Mucosa of gallbladder (tissue), 1 donor: ENCODE measurements at regions not wholly inside any gene's neighbourhood (a gene's known extent, or its start where the extent isn't known, plus 50 kb on each side); places are given as distances from the start of the nearest gene placed in this dataset.

Source experiments
- DNase-seq: peaks from one replicate; pipeline ENCODE4 v3.0.0-alpha.2; 2020; ENCODE audit warnings: low spot score
- donor health status: DM: no; HTN: no; CAD: no.

DNA sequence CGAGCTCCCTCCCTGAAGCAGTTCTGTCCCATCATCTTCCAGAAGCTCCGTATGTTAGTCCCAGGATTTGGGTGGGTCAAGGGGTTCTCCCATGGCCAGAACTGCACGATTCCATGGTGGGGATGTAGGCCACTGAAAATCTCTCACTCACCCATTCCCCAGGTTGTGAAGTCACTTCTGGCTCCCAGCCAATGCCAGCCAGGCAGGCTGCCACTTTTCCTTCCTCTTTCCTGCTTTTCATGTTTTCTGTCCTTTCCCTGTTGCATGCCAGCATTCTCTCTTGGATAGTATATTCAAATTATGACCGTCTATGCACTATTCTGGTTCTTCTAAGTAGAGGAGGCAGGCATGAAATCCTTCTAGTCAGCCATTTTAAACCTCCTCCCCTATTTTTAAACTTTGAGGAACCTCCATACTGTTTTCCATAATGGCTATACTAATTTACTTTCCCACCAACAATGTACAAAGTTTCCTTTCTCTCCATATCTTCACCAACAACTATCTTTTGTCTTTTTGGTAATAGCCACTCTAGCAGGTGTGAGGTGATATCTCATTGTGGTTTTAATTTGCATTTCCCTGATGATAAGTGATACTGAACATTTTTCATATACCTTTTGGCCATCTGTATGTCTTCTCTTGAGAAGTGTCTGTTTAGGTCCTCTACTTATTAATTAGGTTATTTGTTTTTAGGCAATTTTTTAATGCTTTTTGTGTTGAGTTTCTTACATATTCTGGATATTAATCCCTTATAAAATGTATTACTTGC, 182.1 kb upstream of the TET2 start:
- no peak for DNase-seq

DNA sequence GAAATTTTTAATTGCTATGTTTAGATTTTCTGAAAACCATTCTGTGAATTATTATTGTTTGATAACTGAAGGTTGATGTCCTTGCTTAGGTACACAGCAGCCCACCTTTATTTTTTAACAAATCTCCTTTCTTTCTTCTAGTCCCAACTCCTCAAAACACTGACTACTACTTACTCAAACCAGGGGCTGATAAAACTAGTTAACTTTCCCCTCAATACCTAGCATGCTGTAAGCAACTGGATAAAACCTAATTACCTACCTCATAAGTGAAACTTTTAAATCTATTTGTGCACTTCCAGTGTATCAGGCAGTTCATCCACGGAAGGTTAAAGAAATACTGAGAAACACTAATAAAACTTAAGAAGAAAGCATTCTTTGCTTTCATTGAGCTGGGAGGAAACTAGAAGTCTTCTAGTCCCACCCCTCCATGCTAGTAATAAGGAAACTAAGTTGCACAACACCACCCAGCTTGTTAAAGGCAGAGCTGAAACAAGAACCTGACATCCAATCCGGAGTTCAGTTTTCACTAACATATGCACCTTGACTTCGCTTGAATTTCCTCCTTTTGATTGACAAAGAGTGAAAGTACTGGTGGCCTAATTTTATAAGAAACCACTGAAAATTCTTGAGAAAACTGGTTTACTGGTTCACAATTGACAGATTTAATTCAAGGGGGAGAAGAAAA, 180.2 kb upstream of the TET2 start:
- no peak for DNase-seq

GRCh38 chr4:104967034-104967401, 179.7 kb upstream of the TET2 start:
- DNase-seq = no peak

- DNase-seq = no peak
Measured at GRCh38 chr4:104969394-104970082, 177.1 kb upstream of the TET2 start.

GRCh38 chr4:104971462-104971861, 175.2 kb upstream of the TET2 start:
- DNase-seq = no peak

DNA sequence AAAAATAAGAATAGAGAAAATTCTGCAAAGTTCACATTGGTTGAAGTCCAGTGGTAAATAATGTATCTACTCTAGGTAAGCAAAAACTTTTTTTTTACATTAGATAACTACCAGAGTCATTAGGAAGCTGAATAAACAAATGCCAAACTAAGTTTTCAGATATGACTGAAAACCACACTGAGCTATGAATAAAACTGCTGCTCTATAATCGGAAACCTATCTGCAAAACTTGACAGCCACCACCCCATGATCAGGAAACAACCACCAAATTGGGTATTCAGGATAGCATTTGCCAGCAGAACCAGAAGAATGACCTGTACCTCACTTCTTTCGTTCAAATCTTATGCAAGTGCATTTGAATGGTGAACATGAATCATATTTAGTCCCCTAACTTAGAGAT, 173.0 kb upstream of the TET2 start:
- no peak for DNase-seq

DNA sequence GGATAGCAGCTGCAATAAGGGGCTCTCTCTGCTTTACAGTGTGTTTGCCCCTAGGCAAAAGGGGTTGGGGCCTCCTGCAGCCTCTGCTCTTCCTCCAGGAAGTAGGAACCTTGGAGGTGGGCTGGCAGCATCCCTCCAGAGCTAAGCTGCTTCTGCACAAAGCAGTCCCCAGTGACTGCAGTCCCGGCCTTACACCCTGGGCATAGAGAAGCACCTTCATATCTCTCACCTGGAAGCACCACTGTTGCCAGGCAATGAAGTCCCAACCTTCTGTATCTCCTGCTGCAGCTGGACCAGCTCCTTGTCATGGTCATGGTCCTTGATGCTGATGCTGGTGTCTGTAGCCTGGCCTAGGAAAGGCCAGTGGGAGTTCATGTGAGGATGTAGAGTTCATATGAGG, 171.1 kb upstream of the TET2 start:
- DNase-seq = no peak

DNA sequence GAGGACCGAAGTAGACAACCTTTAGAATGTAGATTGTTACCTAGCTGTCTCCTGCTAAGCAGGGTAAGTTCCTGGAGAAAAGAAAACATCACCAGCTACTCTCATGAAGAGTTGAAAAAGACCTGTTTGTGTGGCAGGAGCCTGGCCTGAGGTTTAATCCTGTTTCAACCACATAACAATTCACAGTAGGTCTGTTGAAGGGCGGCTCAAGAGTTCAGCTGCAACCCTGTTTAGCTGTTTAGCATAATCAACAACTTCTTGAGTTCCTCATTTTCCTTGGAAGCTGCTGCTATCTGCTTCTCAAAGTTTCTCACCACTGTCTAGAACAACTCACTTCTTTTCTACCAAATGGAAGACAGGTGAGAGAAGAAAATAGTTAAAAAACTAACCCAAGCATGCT, 170.4 kb upstream of the TET2 start:
- DNase-seq = no peak

DNA sequence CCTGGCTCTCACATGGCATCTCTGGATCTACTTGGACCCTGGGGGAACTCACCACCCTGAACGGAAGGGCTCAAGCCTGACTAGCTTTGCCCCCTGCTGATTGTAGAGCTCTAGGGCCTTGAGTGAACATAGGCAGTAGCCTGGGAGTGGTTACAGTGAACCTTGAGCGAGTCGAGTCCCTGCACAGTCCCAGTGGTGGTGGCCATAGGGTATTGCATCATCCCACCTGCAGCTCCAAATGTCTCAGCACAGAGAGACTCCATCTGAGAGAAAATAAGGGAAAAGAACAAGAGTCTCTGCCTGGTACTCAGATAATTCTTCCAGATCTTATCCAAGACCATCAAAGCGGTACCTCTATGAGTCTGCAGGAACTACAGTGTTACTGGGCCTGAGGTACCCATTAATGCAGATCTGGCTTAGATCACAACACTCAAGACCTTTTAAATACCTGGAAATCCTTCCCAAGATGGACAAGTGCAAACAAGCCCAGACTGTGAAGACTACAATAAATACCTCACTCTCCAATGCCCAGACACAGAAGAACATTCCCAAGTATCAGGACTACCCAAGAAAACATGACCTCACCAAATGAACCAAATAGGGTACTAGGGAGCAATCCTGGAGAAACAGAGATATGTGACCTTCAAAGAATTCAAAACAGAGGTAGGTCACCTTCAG, 167.5 kb upstream of the TET2 start:
- no peak for DNase-seq

- no peak for DNase-seq
Measured at GRCh38 chr4:104983615-104984179, 163.0 kb upstream of the TET2 start.

DNA sequence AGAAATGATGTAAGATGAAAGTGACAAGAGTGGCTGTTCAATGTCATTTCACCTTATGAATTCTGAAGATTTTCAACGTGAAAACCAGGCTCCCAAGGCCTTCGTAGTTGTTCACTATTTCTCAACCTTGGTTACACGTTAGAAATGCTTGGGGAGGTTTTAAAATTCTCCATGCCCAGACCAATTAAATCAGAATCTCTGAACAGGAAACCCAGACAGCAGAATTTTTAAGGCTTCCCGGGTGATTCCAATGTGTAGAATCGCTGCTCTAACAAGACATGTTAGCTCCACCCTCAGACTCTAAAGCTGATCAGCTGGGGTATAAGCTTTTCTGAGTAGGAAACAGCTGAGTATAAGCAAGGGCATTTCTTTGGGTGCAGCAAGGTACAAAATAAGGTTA, 160.4 kb upstream of the TET2 start:
- no peak for DNase-seq

DNA sequence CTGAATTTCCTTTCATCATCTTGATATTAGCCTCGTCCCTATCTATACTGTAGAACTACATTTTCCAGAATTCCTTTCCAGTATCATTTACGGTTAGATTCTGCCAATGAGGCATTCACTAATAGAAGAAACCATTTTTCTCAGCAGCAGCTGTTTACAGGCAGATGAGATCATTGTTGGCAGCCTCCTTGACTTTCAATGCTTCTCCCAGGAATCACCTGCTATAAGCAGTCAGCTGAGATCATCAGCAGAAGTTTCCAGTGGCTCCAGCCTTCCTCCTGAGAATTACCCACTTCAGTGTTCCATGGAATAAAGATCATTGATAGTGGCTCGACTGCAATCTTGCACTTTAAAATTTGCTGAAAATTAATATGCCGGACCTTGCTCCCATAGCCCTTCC, 157.3 kb upstream of the TET2 start:
- no peak for DNase-seq

DNA sequence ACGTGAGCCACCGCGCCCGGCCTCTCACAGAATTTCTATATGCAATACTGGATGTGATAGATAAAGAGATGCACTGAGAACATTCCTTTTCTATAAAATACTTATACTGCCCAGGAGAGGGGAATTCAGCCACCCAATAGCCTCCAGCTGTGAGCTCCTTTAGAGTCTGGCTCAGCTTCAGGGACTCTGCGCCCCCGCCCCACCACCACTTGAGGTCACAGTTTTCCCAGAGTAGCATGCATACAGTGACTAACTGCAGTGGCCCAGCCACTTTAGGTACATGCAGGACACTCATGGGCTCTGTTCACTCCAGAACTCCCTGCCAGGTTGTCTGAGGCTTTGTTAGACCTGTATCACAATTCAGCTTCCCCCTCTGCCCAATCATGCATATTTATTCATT, 144.4 kb upstream of the TET2 start:
- no peak for DNase-seq

GRCh38 chr4:105014234-105014633, 132.4 kb upstream of the TET2 start:
- DNase-seq = no peak

GRCh38 chr4:105014635-105015034, 132.0 kb upstream of the TET2 start:
- DNase-seq = no peak

- no peak for DNase-seq
Measured at GRCh38 chr4:105015750-105016149, 130.9 kb upstream of the TET2 start.

DNA sequence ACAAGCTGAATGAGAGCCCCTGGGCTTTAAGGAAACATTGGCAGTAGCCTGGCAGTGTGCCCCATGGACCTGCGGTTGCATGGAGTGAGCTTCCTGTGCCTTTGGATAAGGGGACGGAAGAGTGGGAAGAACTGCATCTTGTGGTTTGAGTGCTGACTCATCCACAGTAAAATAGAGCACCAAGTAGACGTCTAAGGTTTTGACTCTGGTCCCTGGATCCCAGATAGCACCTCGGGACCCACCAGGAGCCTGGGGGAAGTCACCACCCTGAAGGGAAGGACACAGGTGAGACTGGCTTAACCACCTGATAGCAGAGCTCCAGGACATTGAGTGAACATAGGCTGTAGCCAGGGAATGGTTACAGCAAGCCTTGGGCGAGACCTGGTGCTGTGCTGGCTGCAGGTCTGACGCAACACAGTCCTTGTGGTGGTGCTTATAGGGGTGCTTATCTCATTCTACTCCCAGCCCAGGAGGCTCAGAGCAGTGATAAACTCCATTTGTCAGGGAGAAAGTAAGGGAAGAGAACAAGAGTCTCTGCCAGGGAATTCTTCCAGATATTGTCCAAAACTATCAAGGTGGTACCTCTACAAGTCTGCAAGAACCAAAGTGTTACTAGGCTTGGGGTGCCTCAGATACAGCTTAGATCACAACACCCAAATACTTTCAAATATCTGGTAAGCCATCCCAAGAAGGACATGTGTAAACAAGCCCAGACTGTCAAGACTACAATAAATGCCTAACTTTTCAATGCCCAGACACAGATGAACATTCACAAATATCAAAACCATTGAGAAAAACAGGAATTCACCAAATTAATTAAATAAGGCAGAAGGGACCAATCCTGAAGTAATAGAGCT, 123.6 kb upstream of the TET2 start:
- no peak for DNase-seq

GRCh38 chr4:105023668-105024055, 123.0 kb upstream of the TET2 start:
- DNase-seq = no peak

DNA sequence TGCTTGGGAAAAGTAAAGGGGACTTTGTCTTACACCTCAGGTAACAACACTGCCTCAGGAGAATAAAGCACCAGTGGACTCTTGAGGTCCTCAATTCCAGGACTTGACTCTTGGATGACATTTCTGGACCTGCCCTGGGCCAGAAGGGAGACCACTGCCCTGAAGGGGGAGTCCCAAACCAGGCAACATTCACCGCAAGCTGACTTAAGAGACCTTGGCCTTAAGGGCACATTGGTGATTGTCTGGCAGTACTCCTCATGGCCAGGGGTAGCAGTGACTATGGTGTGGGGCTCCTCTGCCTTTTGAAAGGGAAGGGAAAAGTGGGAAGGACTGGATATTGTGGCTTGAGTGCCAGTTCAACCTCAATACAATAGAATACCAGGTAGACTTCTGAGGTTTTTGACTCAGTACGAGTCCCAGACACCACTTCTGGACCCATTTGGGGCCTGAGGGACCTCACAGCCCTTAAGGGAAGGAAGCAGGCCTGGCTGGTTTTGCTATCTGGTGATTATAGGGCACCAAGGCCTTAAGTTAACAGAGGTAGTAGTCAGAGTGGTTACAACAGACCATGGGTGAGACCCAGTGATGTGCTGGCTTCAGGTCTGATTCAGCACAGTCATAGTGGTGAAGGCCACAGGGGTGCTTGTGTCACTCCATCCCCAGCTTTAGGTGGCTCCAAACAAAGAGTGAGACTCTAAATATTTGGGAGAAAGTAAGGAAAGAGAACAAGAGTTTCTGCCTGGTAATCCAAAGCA, 121.2 kb upstream of the TET2 start:
- no peak for DNase-seq

DNA sequence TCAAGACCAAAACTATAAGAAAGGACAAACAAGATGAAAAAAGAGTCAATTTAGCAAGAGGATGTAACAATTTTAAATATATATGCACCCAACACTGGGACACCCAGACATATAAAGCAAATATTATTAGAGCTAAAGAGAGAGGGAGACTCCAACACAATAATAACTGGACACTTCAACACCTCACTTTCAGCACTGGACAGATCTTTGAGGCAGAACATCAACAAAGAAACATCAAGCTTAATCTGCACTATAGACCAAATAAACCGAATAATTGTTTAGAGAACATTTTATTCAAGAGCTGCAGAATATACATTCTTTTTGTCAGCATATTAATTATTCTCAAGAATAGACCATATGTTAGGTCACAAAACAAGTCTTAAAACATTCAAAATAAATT, 109.7 kb upstream of the TET2 start:
- DNase-seq = no peak

DNA sequence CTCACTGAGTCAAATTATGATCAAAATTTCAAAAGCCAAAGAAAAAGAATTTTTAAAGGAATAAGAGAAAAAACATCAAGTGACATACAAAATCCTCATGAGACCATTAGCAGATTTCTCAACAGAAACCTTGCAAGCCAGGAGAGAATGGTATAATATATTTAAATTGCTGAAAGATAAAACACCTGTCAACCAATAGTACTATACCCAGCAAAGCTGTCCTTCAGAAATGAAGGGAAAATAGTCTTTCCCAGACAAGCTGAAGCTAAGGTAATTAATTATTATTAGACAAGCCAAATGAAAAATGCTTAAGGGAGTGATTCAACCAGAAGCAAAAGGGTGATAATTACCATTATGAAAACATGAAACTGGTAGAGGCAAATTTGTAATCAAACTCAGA, 104.2 kb upstream of the TET2 start:
- DNase-seq = no peak
